ENCODE measurements at regions not wholly inside any gene's neighbourhood (a gene's known extent, or its start where the extent isn't known, plus 50 kb on each side); places are given as distances from the start of the nearest gene placed in this dataset.

- TF ChIP-seq POLR2A (IDR thresholded peaks at IDR 0.05; ENCODE audit: low read length) = no peak
- TF ChIP-seq GATA1 (IDR thresholded peaks at IDR 0.05; ENCODE audit: low read depth, low read length) = no peak
Observed at GRCh38 chr4:26077756-26078155, 163.7 kb downstream of the SMIM20 start.

All from erythroblast (primary cell).